ENCODE measurements at regions not wholly inside any gene's neighbourhood (a gene's known extent, or its start where the extent isn't known, plus 50 kb on each side); places are given as distances from the start of the nearest gene placed in this dataset.

DNA sequence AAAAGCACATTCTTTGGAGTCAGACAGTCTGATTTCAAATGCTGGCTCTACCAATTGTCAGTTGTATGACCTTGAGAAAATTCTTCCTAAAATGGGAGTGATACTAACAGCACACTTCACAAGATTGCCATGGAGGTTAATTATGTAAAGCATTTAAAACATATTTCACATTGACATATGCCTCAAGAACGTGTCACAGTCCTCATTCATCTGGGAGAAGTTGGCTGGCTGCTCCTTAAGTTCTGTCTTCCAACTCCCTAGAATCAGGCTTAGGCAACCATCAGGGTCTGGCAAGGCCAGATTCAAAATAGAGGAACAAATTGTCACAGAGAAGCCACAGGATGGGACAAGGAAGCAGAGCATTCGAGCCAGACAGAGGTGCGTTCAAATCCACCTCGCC is 228.0 kb upstream of the RND3 start:
- TF ChIP-seq, protein P1, sequence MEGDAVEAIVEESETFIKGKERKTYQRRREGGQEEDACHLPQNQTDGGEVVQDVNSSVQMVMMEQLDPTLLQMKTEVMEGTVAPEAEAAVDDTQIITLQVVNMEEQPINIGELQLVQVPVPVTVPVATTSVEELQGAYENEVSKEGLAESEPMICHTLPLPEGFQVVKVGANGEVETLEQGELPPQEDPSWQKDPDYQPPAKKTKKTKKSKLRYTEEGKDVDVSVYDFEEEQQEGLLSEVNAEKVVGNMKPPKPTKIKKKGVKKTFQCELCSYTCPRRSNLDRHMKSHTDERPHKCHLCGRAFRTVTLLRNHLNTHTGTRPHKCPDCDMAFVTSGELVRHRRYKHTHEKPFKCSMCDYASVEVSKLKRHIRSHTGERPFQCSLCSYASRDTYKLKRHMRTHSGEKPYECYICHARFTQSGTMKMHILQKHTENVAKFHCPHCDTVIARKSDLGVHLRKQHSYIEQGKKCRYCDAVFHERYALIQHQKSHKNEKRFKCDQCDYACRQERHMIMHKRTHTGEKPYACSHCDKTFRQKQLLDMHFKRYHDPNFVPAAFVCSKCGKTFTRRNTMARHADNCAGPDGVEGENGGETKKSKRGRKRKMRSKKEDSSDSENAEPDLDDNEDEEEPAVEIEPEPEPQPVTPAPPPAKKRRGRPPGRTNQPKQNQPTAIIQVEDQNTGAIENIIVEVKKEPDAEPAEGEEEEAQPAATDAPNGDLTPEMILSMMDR (IDR thresholded peaks at IDR 0.05): no peak

DNA sequence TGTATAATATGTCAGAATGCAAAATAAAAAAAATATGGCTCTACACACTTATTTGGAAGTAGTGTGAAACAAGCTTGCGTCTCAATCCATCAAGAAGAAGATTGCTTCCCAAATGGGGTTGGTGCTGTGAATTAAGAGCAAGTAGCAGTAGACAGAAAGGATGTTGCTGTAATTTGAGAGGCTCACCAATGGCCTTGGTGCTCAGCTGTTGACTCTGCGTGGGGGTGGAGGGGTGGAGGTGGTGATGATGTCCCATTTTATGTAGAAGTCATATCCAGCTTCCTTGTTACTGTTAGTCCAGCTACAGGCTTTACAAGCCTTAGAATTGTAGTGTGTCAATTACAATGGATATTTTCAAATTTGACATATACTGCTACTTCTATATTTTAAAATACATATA is 223.4 kb upstream of the RND3 start:
- TF ChIP-seq, protein P1 (IDR thresholded peaks at IDR 0.05): no peak

DNA sequence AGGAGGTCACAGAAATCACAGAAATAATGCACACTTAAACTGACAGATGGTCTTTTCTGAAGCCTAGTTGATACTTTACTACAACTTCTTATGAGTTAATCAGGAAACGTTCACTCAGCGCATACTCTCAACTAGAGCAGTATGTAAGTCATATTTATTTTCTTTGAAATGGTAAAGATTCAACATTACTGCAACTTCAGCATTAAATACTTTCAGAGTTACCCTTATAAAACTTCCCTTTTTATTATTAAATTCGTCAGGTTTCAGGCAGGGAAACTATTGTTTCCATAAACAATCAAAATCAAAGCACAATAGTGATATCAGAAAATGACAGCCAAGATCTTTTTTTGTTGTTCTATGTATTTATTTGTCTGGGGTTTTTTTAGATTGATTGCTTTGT is 222.6 kb upstream of the RND3 start:
- TF ChIP-seq, protein P1 (IDR thresholded peaks at IDR 0.05): no peak

DNA sequence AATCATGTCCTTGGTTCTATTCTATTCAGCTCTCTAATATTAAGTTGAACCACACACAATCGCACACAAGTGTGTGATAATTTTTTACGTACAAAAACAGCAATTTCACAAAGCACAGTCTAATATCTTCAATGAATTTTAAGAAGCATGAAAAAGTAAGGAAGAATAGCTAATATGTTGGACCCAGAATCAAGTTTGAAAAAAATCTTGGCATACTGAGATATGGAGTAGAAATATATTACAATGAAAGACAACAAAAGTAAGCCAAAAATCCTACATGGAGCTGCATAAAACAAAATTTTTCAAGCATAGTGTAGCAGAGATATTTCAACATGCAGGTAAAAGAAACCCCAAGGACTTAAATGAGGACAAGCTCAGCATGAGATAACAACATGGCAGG is 219.1 kb upstream of the RND3 start:
- TF ChIP-seq, protein P1 (IDR thresholded peaks at IDR 0.05): no peak

DNA sequence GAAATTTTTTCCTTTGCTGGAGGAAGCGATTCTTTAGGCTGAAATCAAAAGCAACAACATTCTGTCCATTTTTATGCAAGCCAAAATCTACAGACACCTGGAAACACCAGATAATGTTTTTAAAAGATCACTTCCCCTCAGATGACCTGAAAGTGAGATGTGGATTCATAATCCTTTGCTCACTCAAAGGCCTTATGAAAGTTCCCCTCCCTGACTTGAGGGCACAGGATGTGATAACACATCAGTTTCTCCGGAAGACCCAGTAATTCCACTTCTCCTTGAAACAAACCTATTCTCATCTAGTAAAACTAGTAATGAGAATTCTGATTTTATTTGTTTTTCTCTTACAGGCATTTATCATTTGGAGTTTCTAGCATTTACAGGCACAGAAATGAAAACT is 218.3 kb upstream of the RND3 start:
- TF ChIP-seq, protein P1 (IDR thresholded peaks at IDR 0.05): no peak

DNA sequence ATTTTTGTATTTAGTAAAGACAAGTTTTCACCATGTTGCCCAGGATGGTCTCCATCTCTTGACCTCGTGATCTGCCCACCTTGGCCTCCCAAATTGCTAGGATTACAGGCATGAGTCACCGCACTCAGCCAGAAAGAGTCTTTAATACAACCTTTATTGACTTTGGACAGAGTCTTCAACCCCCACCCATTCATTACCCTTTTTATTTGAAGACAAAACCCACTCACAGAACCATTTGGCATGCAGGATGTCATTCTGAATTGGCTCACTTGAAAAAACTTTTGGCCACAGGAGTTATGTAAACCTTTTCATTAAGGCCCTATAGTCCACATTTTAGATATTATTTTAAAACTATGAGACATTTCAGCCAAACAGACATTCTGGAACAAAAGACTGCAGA is 217.9 kb upstream of the RND3 start:
- TF ChIP-seq, protein P1 (IDR thresholded peaks at IDR 0.05): no peak

DNA sequence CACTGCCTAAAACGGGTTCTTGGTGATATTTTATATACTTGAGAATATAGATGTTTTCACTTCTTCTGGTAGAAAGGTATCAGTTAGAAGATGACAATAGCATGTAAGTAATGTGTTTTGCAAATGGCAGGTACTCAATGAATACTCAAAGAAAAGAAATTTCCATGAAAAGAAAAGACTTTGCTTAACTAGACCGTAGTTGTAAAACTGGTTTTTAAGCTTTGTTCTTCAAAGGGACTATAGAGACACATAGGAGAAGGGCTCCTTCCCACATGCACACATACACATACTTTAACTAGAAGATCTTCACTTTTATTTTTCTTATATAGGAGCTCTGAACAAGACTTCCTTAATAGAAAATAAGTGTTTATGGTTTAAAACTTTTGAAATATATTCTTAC is 215.3 kb upstream of the RND3 start:
- TF ChIP-seq, protein P1 (IDR thresholded peaks at IDR 0.05): no peak

Data from LNCAP (cell line).